ENCODE measurements at regions not wholly inside any gene's neighbourhood (a gene's known extent, or its start where the extent isn't known, plus 50 kb on each side); places are given as distances from the start of the nearest gene placed in this dataset.

DNA sequence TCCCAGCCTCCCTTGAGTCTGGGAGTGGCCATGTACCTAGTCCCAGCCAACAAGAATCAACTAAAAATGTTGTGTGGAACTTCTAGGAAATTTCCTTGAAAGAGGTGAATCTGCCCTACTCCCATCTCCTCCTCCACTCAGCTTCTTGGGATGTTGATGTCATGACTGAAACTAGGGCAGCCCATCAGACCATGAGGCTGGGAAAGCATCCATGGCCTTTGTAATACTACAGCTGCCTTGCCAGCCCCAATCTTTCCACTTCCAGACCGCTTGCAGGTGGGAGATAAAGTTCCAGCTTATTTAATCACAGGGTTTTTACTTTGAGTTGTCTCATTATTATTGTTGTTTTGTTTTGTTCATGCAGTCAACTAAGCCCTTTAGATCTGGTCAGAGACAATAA is 170.3 kb upstream of the LMNTD1 start:
- TF ChIP-seq, protein P1, sequence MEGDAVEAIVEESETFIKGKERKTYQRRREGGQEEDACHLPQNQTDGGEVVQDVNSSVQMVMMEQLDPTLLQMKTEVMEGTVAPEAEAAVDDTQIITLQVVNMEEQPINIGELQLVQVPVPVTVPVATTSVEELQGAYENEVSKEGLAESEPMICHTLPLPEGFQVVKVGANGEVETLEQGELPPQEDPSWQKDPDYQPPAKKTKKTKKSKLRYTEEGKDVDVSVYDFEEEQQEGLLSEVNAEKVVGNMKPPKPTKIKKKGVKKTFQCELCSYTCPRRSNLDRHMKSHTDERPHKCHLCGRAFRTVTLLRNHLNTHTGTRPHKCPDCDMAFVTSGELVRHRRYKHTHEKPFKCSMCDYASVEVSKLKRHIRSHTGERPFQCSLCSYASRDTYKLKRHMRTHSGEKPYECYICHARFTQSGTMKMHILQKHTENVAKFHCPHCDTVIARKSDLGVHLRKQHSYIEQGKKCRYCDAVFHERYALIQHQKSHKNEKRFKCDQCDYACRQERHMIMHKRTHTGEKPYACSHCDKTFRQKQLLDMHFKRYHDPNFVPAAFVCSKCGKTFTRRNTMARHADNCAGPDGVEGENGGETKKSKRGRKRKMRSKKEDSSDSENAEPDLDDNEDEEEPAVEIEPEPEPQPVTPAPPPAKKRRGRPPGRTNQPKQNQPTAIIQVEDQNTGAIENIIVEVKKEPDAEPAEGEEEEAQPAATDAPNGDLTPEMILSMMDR (IDR thresholded peaks at IDR 0.05; ENCODE audit: insufficient read depth, low read length, missing control alignments), result no peak
- ChIA-PET POLR2A (no interaction called here), CTCF (interaction anchor here (1.0 kb wide), 1 partner anchor 10 kb away, joined by 3 read pairs; no protein-coding TSS in a partner anchor)
- no peak for DNase-seq (ENCODE audit: low read depth, low spot score)
- H3K4me3 ChIP-seq (ENCODE audit: low read depth, low read length), result no peak overlapping the region

DNA sequence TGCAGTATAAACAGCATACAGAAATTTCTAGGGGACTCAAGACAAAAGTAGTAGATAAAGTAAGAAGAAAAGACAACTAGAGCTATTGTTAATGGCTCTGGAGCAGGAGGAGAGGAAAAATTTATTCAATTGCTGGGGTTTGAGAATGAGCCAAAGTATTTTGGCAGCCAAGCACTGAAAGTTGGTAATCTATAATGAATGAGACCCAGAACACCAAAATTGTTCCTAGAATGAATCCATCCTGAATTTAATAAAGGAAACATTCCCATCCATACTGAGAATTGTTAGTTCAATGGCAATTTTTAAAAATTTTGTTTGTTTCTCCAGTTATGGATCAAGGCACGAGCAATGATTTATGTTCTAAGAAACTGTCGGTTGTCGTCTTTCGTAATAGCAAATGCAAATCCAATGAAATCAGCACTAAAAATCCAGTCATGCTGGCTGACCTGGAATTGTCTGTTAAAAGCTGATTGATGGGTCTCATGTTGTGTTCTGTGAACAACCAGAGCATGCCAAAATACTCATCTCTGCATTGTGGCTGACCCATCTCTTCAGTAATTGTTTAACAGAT is 170.9 kb upstream of the LMNTD1 start:
- DNase-seq (ENCODE audit: low read depth, low spot score), result no peak
- ChIA-PET POLR2A (no interaction called here), CTCF (interaction anchor here (1.0 kb wide), 1 partner anchor 10 kb away, joined by 3 read pairs; no protein-coding TSS in a partner anchor)
- H3K4me3 ChIP-seq (ENCODE audit: low read depth, low read length), result no peak overlapping the region
- TF ChIP-seq, protein P1 (IDR thresholded peaks at IDR 0.05; ENCODE audit: insufficient read depth, low read length, missing control alignments), result no peak

DNA sequence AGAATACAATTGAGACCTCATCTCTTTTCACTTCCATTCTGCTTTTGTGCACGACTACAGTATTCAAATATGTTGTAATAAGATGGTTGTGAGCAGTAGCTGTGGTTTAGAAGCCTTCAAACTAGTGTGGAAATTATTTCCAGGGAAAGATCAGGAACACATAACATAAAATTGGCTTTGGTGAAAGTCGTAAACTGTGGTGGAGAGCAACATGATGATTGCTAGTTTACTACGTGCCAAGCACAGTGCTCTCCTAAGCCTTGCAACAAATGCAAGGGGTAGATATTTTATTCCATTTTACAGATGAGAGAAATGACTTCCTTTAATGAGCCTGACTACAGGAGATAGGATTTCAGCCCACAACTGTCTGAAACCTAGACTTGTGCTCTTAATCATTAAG is 172.4 kb upstream of the LMNTD1 start:
- ChIA-PET POLR2A (no interaction called here), CTCF (no interaction called here)
- no peak overlapping the region for H3K4me3 ChIP-seq (ENCODE audit: low read depth, low read length)
- TF ChIP-seq, protein P1 (IDR thresholded peaks at IDR 0.05; ENCODE audit: insufficient read depth, low read length, missing control alignments), result no peak
- no peak for DNase-seq (ENCODE audit: low read depth, low spot score)

GRCh38 chr12:25725931-25726330 is 172.8 kb upstream of the LMNTD1 start:
- TF ChIP-seq, protein P1 (IDR thresholded peaks at IDR 0.05; ENCODE audit: insufficient read depth, low read length, missing control alignments), result no peak
- DNase-seq (ENCODE audit: low read depth, low spot score), result no peak
- POLR2A ChIA-PET, result no interaction called here
- H3K4me3 ChIP-seq (ENCODE audit: low read depth, low read length), result no peak overlapping the region
- CTCF ChIA-PET, result no interaction called here

- ChIA-PET POLR2A (no interaction called here), CTCF (no interaction called here)
- H3K4me3 ChIP-seq (ENCODE audit: low read depth, low read length), result no peak overlapping the region
- DNase-seq (ENCODE audit: low read depth, low spot score), result no peak
- TF ChIP-seq, protein P1 (IDR thresholded peaks at IDR 0.05; ENCODE audit: insufficient read depth, low read length, missing control alignments), result no peak
These were observed 175.0 kb upstream of the LMNTD1 start for GRCh38 chr12:25728056-25728595.

DNA sequence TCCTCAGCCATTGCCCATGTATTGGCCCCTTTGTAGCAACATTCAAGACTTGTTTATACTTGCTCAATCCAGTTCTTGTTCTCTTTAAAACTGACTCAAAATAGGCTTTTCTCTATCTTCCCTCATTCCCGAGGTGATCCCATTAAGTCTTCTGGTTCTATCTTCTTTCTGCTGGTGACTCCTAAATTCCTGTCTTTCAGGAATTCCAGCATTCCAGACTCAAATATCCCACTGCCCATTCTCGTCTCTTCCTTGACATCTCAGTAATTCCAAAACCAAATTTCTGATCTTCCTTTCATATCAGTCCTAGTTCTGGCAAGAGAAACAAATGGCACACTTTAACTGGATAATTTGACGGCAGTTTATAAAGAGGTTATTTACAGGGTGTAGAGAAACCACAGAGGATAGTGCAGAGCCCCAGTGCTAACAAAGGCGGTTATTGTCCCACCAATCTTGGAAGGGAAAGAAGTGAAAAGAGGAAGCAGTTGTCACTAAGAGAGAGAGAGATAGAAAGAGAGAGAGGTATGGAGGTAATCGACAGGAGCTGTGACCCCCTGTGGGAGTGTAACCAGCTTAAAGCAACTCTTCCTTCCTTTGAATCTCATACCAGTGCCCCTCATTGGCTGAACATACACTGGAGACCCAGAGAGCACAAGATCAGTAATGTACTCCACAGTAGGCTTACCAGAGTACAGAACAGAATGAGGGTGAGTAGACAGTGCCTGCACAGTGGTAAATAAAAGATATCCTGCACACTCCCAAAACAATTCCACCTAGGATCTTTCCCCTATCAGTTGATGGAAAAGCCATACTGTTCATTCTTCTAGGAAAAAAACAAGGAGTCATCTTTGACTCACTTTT is 177.6 kb upstream of the LMNTD1 start:
- TF ChIP-seq, protein P1 (IDR thresholded peaks at IDR 0.05; ENCODE audit: insufficient read depth, low read length, missing control alignments), result no peak
- POLR2A ChIA-PET, result no interaction called here
- CTCF ChIA-PET, result no interaction called here
- no peak for DNase-seq (ENCODE audit: low read depth, low spot score)
- no peak overlapping the region for H3K4me3 ChIP-seq (ENCODE audit: low read depth, low read length)
